Stomach (tissue), 4 donors: ENCODE measurements at regions not wholly inside any gene's neighbourhood (a gene's known extent, or its start where the extent isn't known, plus 50 kb on each side); places are given as distances from the start of the nearest gene placed in this dataset.

Source experiments
- CTCF ChIP-seq, 7 experiments: fragments of 450-650 bp in 4 of 7; fragments of 200-600 bp in 3 of 7; sonication (generic) in 3 of 7; IDR thresholded peaks; one replicate each; pipeline ENCODE4 v1.5.1; 2016 to 2019; ENCODE audit warnings: antibody characterized with exemption in 7 of 7, control low read depth in 2 of 7, mild to moderate bottlenecking in 1 of 7
- POLR2A ChIP-seq, 4 donors: fragments of 450-650 bp; IDR thresholded peaks; one replicate each; pipeline ENCODE4 v1.6.1; 2016; ENCODE audit warnings: antibody characterized with exemption in 4 of 4, control low read depth in 2 of 4, mild to moderate bottlenecking in 1 of 4, moderate library complexity in 1 of 4
- POLR2AphosphoS5 ChIP-seq, 3 donors: sonication (generic); formaldehyde crosslinking; IDR thresholded peaks; one replicate each; pipeline ENCODE4 v1.6.1; 2016; ENCODE audit warnings: antibody characterized with exemption in 3 of 3

- TF ChIP-seq CTCF (IDR thresholded peaks at IDR 0.05) (no peak), POLR2A (IDR thresholded peaks at IDR 0.05) (no peak), POLR2AphosphoS5 (IDR thresholded peaks at IDR 0.05) (no peak)
Measured at GRCh38 chr2:12314127-12314760, 402.5 kb upstream of the TRIB2 start.
